Hepatocyte (in vitro differentiated cells): ENCODE measurements at regions not wholly inside any gene's neighbourhood (a gene's known extent, or its start where the extent isn't known, plus 50 kb on each side); places are given as distances from the start of the nearest gene placed in this dataset.

Experiments
- CTCF ChIP-seq: fragments of 200-600 bp; sonication (generic); IDR thresholded peaks from 2 replicates; pipeline ENCODE4 v1.5.1; 2016; ENCODE audit warnings: antibody characterized with exemption, mild to moderate bottlenecking; ENCODE audit not compliant: poor library complexity
- EZH2 ChIP-seq: fragments of 200-600 bp; sonication (generic); IDR thresholded peaks from 2 replicates; pipeline ENCODE4 v1.6.1; 2016; ENCODE audit warnings: antibody characterized with exemption, mild to moderate bottlenecking, borderline replicate concordance

- TF ChIP-seq CTCF, result no peak
- TF ChIP-seq EZH2, result no peak
These were observed 215.8 kb downstream of the UTRN start for GRCh38 chr6:144500892-144501291.
